ENCODE measurements at regions not wholly inside any gene's neighbourhood (a gene's known extent, or its start where the extent isn't known, plus 50 kb on each side); places are given as distances from the start of the nearest gene placed in this dataset.

DNA sequence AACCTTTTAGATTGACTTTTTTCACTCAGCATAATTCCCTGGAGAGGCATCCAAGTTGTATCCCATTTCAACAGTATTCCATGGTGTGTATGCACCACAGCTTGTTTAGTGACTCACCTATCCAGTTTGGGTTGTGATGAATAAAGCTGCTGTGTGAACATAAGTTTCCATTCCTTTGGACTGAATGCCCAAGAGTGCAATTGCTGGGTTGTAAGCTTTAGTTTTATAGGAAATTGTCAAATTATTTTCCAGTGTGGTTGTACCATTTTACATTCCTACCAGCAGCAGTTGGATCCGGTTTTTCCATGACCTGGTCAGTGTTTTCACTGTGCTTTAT is 60.9 kb upstream of the TMED7 start:
- peak; percentile 31 for DNase-seq

GRCh38 chr5:115686051-115686737 is 60.4 kb upstream of the TMED7 start:
- peak; percentile 65 for DNase-seq

DNA sequence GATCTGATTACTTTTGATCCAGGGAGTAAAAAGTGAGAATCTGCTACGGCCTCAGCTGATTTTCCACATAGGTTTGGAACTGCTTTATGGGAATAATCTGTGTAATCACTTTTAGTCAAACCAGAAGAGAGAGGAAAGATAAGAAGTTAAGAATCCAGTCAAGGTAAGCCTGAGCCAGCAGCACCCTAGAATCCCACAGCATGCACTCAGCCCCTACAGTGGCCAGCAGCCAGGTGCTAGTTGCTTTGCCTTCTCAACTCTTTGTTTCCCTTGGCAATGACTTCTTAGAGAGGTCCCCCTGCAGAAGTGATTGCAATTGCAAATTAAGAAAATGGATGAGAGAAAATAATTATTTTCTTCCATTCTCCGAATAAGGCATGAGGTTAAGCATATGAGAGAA is 59.7 kb upstream of the TMED7 start:
- no peak for DNase-seq

DNA sequence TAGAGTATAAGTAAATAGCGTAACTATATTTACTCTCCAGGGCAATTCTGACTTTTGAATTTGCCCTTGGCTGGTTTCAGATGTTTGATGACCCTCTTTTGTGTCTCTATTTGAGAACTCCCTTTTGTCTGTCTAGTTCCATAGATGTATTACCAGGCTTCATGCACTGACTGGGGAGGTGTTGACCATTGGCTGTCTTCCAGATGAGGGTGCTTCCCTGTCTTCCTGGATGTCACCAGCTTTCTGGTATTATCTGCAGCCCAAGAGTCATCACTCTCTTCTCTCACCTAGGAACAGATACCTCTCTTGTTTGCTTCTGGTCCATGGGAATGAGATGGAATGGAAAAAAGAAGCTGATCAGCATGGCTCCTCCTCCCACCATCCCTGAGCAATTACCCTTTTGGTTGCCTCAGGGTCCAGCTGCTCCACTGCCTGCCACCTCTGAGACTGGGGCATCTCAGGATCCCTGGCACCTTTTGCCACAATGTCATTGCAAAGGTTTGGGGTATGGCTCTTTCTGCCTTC is 58.7 kb upstream of the TMED7 start:
- no peak for DNase-seq

DNA sequence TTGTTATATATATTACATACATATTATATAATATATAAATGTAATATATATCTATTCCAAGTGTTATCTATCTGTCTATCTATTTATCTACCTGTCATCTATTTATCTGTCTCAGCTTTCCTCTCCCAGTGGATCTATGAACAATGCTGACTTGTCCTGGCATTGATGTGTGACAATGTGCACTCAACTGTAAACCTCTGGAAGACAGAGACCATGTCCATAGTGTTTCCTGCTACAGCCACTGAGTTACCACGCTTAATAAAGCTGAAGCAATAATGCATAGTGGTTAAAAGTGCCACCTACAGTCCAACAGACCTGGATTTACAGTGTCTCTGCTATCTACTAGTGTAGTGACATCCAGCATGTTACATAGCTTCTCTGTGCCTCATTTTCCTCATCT is 57.2 kb upstream of the TMED7 start:
- no peak for DNase-seq

All from left hindlimb (tissue), 1 donor.